Sciatic nerve (tissue), 2 donors: ENCODE measurements at regions not wholly inside any gene's neighbourhood (a gene's known extent, or its start where the extent isn't known, plus 50 kb on each side); places are given as distances from the start of the nearest gene placed in this dataset.
"Not testable (repeated sequence)": the region's sequence is repeated elsewhere in the genome, so short reads cannot be mapped to it uniquely, and the experiment has no call there.

Experiments
- ATAC-seq: fragments of 200-7000 bp; cut with Tn5 transposase; one replicate; pipeline ENCODE4 v1.9.1; 2020; ENCODE audit warnings: mild to moderate bottlenecking, moderate library complexity
- DNase-seq: peaks from one replicate; pipeline ENCODE4 v3.0.0-alpha.2; 2020; ENCODE audit warnings: low spot score
- intact Hi-C: fragments of 100-400 bp; cut with DNase I; formaldehyde crosslinking; loops from one replicate; pipeline ENCODE4 v1.14.2; 2022
- donor health status: DM: no; HTN: no; CAD: no.
- donor health status: DM: no; HTN: no; CAD: no.

DNA sequence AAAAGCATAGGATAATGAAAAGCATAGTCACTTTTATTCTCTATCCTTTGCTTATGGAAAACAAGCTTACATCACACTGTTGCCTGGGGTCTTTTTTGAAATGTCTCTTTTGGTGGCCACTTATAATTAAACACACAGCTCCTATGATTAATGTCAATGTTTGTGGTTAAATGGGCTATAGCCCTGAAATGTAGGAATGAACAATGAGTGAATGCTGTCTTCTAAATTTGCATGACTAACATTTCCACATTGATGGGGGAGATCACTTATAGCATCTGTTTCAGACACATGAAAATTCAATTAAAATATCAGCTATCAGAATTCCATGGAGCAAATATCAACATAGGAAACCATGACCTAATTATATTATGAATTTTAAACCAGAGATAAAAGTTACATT, 171.4 kb upstream of the FAT3 start:
- ATAC-seq (no peak), DNase-seq (no peak)
- intact Hi-C loops, result no loop called here

- DNase-seq (no peak), ATAC-seq (no peak)
- intact Hi-C loops, result no loop called here
Observed at GRCh38 chr11:92050305-92050704, 174.3 kb upstream of the FAT3 start.

GRCh38 chr11:92048415-92048814, 176.2 kb upstream of the FAT3 start:
- DNase-seq, result no peak
- no peak for ATAC-seq
- intact Hi-C loops, result no loop called here

DNA sequence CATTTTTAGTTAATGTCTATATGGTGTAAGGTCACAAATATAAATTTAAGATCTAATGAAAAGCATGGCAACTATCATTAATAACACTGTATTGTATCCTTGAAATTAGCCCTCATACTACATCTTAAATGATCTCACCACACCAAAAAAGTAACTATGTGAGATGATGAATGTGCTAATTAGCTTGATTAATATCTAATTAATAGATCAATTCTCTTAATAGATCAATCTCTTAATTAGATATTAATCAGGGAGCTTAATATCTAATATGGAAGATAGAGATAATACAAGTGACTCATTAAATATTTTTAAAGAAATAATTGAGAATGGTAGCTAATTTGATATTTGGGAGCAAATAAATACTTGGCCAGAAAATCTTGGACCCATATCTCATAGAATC, 178.5 kb upstream of the FAT3 start:
- ATAC-seq (no peak), DNase-seq (no peak)
- intact Hi-C loops, result no loop called here

- no peak for DNase-seq
- intact Hi-C loops, result no loop called here
- ATAC-seq, result no peak
Observed at GRCh38 chr11:92045301-92045700, 179.3 kb upstream of the FAT3 start.

DNA sequence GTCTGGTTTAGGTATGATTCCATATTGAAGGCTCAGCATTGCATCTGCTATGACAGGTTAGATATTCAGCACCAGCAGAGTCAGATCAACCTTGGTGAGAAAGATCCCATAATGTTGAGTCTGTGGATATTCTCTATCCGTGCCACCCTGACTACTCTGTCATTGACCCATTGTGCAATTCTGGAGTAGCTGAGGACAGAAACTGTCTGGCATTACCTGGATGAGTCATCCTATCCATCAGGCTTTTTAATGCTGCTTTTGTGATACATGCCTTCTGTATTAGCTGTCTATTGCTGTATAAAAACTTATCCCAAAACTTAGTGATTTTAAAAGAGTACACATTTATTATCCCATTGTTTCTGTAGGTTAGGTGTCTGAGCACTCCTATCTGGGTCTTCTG, 189.1 kb upstream of the FAT3 start:
- ATAC-seq, result no peak
- no peak for DNase-seq
- intact Hi-C loops, result no loop called here

DNA sequence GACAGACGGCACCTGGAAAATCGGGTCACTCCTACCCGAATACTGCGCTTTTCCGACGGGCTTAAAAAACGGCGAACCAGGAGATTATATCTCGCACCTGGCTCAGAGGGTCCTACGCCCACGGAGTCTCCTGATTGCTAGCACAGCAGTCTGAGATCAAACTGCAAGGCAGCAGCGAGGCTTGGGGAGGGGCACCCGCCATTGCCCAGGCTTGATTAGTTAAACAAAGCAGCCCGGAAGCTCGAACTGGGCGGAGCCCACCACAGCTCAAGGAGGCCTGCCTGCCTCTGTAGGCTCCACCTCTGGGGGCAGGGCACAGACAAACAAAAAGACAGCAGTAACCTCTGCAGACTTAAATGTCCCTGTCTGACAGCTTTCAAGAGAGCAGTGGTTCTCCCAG, 197.5 kb upstream of the FAT3 start:
- DNase-seq, ATAC-seq, intact Hi-C loops: not testable (repeated sequence)

DNA sequence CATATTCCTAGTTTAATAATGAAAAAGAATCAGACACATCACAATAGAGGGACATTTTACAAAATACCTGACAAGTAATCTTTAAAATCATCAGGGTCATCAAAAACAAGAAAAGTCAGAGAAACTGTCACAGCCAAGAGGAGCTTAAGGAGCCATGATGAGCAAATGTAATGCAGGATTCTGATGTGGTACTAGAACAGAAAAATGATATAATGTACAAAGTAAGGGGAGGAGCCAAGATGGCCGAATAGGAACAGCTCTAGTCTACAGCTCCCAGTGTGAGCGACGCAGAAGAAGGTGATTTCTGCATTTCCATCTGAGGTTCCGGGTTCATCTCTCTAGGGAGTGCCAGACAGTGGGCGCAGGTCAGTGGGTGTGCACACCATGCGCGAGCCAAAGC, 198.0 kb upstream of the FAT3 start:
- intact Hi-C loops, result no loop called here
- ATAC-seq (no peak), DNase-seq (no peak)

GRCh38 chr11:92024788-92025187, 199.8 kb upstream of the FAT3 start:
- DNase-seq (no peak), ATAC-seq (no peak)
- intact Hi-C loops, result no loop called here

GRCh38 chr11:92022499-92022898, 202.1 kb upstream of the FAT3 start:
- DNase-seq (no peak), ATAC-seq (no peak)
- intact Hi-C loops, result no loop called here

- DNase-seq, result no peak
- no peak for ATAC-seq
- intact Hi-C loops, result no loop called here
Observed at GRCh38 chr11:92018332-92018731, 206.3 kb upstream of the FAT3 start.

DNA sequence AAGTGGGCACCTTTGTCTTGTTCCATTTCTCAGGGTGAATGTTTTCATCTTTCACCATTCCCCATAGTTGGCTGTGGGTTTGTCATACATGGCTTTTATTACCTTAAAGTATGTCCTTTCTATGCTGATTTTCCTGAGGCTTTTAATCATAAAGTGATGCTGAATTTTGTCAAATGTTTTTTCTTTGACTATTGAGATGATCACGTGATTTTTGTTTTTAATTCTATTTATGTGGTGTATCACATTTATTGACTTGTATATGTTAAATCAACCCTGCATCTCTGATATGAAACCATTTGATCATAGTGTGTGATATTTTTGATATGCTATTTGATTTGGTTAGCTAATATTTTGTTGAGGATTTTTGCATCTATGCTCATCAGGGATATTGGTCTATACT, 216.4 kb upstream of the FAT3 start:
- DNase-seq (no peak), ATAC-seq (no peak)
- intact Hi-C loops, result no loop called here

DNA sequence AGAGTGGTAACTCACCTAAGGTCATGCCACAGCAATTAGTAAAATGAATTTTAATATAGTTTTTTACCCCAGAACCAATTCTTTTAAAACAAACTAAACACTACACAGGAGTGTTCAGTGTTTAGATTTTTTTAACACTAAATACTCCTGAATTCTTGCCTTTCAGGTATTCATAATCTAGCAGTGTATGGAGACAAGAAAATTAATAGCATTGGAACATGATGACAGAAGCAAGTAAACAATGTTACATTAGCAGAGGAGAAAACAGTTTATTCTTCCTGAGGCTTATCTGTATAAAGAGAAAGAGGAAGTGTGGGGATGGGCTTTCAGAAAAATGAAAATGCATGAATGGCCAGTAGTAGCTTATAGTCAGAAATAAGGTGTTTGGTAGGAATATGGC, 222.1 kb upstream of the FAT3 start:
- intact Hi-C loops, result no loop called here
- ATAC-seq (no peak), DNase-seq (no peak)

- intact Hi-C loops, result no loop called here
- ATAC-seq, result no peak
- DNase-seq, result no peak
Observed at GRCh38 chr11:91998481-91998880, 226.1 kb upstream of the FAT3 start.

GRCh38 chr11:91997226-91997625, 227.4 kb upstream of the FAT3 start:
- intact Hi-C loops, result no loop called here
- ATAC-seq (no peak), DNase-seq (no peak)

- DNase-seq (no peak), ATAC-seq (no peak)
- intact Hi-C loops, result no loop called here
Observed at GRCh38 chr11:91996526-91996925, 228.1 kb upstream of the FAT3 start.

GRCh38 chr11:91988443-91988842, 236.2 kb upstream of the FAT3 start:
- DNase-seq, intact Hi-C loops, ATAC-seq: not testable (repeated sequence)

GRCh38 chr11:91986218-91986617, 238.4 kb upstream of the FAT3 start:
- no peak for ATAC-seq
- DNase-seq, result no peak
- intact Hi-C loops, result no loop called here

GRCh38 chr11:91984033-91984584, 240.5 kb upstream of the FAT3 start:
- ATAC-seq, result no peak
- intact Hi-C loops, result no loop called here
- no peak for DNase-seq

GRCh38 chr11:91981995-91982394, 242.6 kb upstream of the FAT3 start:
- DNase-seq (peak; percentile 60), ATAC-seq (peak; percentile 94)
- intact Hi-C loops, result no loop called here

GRCh38 chr11:91979775-91980174, 244.8 kb upstream of the FAT3 start:
- intact Hi-C loops, result no loop called here
- ATAC-seq (no peak), DNase-seq (no peak)

DNA sequence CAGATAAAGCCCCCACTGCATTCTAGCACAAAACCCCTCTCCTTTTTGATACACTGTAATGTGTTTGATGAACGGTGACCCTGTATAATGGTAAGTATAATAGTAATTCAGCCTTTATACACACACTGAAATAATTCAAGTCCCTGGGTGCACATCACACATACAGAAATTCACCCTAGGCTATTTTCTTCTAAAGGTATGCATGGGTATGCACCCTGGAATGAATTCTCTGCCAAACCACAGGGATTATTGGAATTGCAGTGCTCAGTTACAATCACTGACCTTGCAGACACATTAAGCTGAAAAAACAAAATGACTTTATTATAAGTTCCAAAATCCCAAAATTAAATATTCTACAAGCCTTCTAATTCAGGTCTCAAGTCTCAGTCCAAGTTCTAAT, 245.9 kb upstream of the FAT3 start:
- ATAC-seq (no peak), DNase-seq (no peak)
- intact Hi-C loops, result no loop called here
